ENCODE measurements at regions not wholly inside any gene's neighbourhood (a gene's known extent, or its start where the extent isn't known, plus 50 kb on each side); places are given as distances from the start of the nearest gene placed in this dataset.

DNA sequence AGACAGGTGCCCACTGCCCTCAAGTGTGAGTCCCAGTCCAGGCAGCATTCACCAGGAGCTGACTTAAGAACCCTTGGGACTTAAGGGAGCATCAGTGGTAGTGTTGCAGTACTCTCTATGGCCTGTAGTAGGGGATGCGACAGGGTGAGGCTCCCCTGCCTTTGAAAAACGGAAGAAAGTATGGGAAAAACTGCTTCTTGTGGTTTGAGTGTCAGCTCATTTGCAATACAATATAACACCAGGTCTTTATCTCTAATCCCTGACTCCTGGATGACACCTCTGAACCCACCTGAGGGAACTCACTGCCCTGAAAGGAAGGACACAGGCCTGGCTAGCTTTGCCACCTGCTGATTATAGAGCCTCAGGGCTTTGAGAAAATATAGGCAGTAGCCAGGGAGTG, 176.0 kb downstream of the SMARCA1 start:
- TF ChIP-seq SMC3 (conservative IDR thresholded peaks at IDR 0.05; ENCODE audit: poor library complexity) (no peak), TAF1 (IDR thresholded peaks at IDR 0.05; ENCODE audit: low read depth) (no peak), POLR2AphosphoS5 (IDR thresholded peaks at IDR 0.05) (no peak), MXI1 (conservative IDR thresholded peaks at IDR 0.05; ENCODE audit: poor library complexity, severe bottlenecking) (no peak)
- TF ChIP-seq, protein P1, sequence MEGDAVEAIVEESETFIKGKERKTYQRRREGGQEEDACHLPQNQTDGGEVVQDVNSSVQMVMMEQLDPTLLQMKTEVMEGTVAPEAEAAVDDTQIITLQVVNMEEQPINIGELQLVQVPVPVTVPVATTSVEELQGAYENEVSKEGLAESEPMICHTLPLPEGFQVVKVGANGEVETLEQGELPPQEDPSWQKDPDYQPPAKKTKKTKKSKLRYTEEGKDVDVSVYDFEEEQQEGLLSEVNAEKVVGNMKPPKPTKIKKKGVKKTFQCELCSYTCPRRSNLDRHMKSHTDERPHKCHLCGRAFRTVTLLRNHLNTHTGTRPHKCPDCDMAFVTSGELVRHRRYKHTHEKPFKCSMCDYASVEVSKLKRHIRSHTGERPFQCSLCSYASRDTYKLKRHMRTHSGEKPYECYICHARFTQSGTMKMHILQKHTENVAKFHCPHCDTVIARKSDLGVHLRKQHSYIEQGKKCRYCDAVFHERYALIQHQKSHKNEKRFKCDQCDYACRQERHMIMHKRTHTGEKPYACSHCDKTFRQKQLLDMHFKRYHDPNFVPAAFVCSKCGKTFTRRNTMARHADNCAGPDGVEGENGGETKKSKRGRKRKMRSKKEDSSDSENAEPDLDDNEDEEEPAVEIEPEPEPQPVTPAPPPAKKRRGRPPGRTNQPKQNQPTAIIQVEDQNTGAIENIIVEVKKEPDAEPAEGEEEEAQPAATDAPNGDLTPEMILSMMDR (IDR thresholded peaks at IDR 0.05; ENCODE audit: poor library complexity, severe bottlenecking) = no peak
